ENCODE measurements at regions not wholly inside any gene's neighbourhood (a gene's known extent, or its start where the extent isn't known, plus 50 kb on each side); places are given as distances from the start of the nearest gene placed in this dataset.

- DNase-seq (no peak), ATAC-seq (no peak)
- TF ChIP-seq POLR2A (IDR thresholded peaks at IDR 0.05) (no peak), CTCF (IDR thresholded peaks at IDR 0.05) (no peak)
- Histone ChIP-seq H3K27ac (no peak overlapping the region), H3K4me1 (no peaks in the 10 kb centered on the region), H3K4me3 (no peak overlapping the region), H3K36me3 (no peaks in the 10 kb centered on the region), H3K27me3 (no peaks in the 10 kb centered on the region), H3K9me3 (no peaks in the 10 kb centered on the region)
- intact Hi-C loops (cut with DNase I): no loop called here
- WGBS (ENCODE audit: insufficient coverage, low coverage, low lambda C conversion rate, missing lambda C conversion rate): 91% methylated on average over 2 of the region's 2 CpGs
Measured at GRCh38 chr13:37187105-37187504, 81.6 kb upstream of the CSNK1A1L start.

DNA sequence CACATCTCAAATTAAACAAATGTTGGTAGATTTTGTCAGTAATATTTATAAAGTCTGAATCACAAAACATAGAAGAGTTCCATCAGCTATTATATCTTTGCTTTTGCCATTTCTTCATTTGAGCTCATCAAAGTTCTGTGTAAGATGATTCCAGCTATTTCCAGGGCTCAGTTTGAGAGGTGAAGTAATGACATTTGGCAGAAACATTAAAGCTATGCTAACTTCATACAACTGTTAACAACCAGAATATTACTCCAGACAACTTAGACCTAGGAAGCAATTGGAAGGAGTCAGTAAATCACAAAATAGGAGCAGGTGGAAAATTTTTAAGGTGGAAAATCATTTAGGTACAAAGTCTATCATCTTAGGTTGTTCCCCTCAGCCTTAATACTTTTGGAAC is 76.2 kb upstream of the CSNK1A1L start:
- DNase-seq: no peak
- Histone ChIP-seq H3K4me3 (no peak overlapping the region), H3K4me1 (no peaks in the 10 kb centered on the region), H3K9me3 (no peaks in the 10 kb centered on the region), H3K36me3 (no peaks in the 10 kb centered on the region), H3K27ac (no peak overlapping the region), H3K27me3 (no peaks in the 10 kb centered on the region)
- no peak for ATAC-seq
- TF ChIP-seq POLR2A (IDR thresholded peaks at IDR 0.05): no peak
- no peak for TF ChIP-seq CTCF (IDR thresholded peaks at IDR 0.05)
- intact Hi-C loops (cut with DNase I): no loop called here

GRCh38 chr13:37179645-37180044 is 74.2 kb upstream of the CSNK1A1L start:
- ATAC-seq: no peak
- Histone ChIP-seq H3K27me3 (no peaks in the 10 kb centered on the region), H3K4me1 (no peaks in the 10 kb centered on the region), H3K9me3 (no peaks in the 10 kb centered on the region), H3K36me3 (no peaks in the 10 kb centered on the region), H3K4me3 (no peak overlapping the region), H3K27ac (no peak overlapping the region)
- no peak for DNase-seq
- no peak for TF ChIP-seq POLR2A (IDR thresholded peaks at IDR 0.05)
- TF ChIP-seq CTCF (IDR thresholded peaks at IDR 0.05): no peak
- 74% methylated on average over 4 of the region's 4 CpGs for WGBS (ENCODE audit: insufficient coverage, low coverage, low lambda C conversion rate, missing lambda C conversion rate)
- intact Hi-C loops (cut with DNase I): no loop called here

DNA sequence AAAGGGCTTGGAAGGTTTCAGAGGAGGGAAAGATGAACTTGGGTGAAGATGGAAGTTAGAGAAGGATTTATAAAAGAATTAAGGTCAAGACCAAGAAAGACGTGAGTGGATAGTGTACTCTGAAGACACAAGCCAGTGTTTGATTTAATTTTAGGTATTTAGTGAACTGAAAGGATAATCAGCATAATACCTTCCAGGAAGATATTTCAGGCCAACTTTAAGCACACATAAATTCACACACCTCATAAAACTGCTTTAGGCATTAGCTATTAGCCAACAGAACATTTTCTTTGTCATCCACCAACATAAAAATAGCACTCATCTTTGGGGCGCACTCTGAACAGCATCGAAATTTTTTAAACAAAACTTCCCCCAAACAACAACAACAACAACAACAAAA is 71.7 kb upstream of the CSNK1A1L start:
- Histone ChIP-seq H3K36me3 (no peaks in the 10 kb centered on the region), H3K9me3 (no peaks in the 10 kb centered on the region), H3K4me3 (no peak overlapping the region), H3K27ac (no peak overlapping the region), H3K4me1 (no peaks in the 10 kb centered on the region), H3K27me3 (no peaks in the 10 kb centered on the region)
- DNase-seq: no peak
- ATAC-seq: no peak
- no peak for TF ChIP-seq POLR2A (IDR thresholded peaks at IDR 0.05)
- no peak for TF ChIP-seq CTCF (IDR thresholded peaks at IDR 0.05)
- intact Hi-C loops (cut with DNase I): no loop called here
- WGBS (ENCODE audit: insufficient coverage, low coverage, low lambda C conversion rate, missing lambda C conversion rate): 61% methylated on average over 3 of the region's 3 CpGs

- TF ChIP-seq CTCF (IDR thresholded peaks at IDR 0.05) (no peak), POLR2A (IDR thresholded peaks at IDR 0.05) (no peak)
Measured at GRCh38 chr13:37175996-37176395, 70.5 kb upstream of the CSNK1A1L start.

More at GRCh38 chr13:37175996-37176395, 70.5 kb upstream of the CSNK1A1L start:
- 29% methylated on average over 2 of the region's 2 CpGs for WGBS (ENCODE audit: insufficient coverage, low coverage, low lambda C conversion rate, missing lambda C conversion rate)
- DNase-seq (no peak), ATAC-seq (peak in 2 of 4 donors; percentile 24 to 35)
- Histone ChIP-seq H3K4me3 (no peak overlapping the region), H3K27ac (no peak overlapping the region), H3K4me1 (no peaks in the 10 kb centered on the region), H3K9me3 (no peaks in the 10 kb centered on the region), H3K36me3 (no peaks in the 10 kb centered on the region), H3K27me3 (no peaks in the 10 kb centered on the region)
- intact Hi-C loops (cut with DNase I): no loop called here

Measured in right lobe of liver (tissue), 6 donors.